OCI-LY3 (cell line): ENCODE measurements at regions not wholly inside any gene's neighbourhood (a gene's known extent, or its start where the extent isn't known, plus 50 kb on each side); places are given as distances from the start of the nearest gene placed in this dataset.

ENCODE experiments used
- H2AFZ ChIP-seq: fragments of 200-600, 300-600 bp; shearing (Covaris generic); 2 replicates; pipeline ENCODE4 v1.6.0; 2014; ENCODE audit warnings: antibody characterized with exemption, low read depth, low read length
- H3K27ac ChIP-seq: fragments of 200-600, 300-600 bp; sonication (generic); 2 replicates; pipeline ENCODE4 v1.5.1; 2014; ENCODE audit warnings: mild to moderate bottlenecking, low read length, moderate library complexity, mixed read lengths
- H3K27me3 ChIP-seq: fragments of 200-600, 300-600 bp; sonication (generic); 2 replicates; pipeline ENCODE4 v1.6.1; 2014; ENCODE audit warnings: low read depth, low read length, mixed read lengths
- H3K36me3 ChIP-seq: fragments of 200-600, 300-600 bp; sonication (generic); replicated peaks from 2 replicates; pipeline ENCODE3; 2014; ENCODE audit warnings: low read depth, low read length, mixed read lengths
- H3K4me1 ChIP-seq: fragments of 300-600, 200-600 bp; sonication (generic); 2 replicates; pipeline ENCODE4 v1.6.1; 2014; ENCODE audit warnings: low read length, mixed read lengths
- H3K4me2 ChIP-seq: fragments of 200-600, 300-600 bp; sonication (generic); 2 replicates; pipeline ENCODE4 v1.6.1; 2014; ENCODE audit warnings: low read length, mixed read lengths
- H3K4me3 ChIP-seq: fragments of 300-600, 200-600 bp; sonication (generic); 2 replicates; pipeline ENCODE4 v1.5.1; 2014; ENCODE audit warnings: antibody characterized with exemption, mild to moderate bottlenecking, low read length, moderate library complexity
- H3K79me2 ChIP-seq: fragments of 300-600, 200-600 bp; shearing (Covaris generic); 2 replicates; pipeline ENCODE4 v1.6.1; 2014; ENCODE audit warnings: mild to moderate bottlenecking, low read length, mixed read lengths
- H3K9ac ChIP-seq: fragments of 300-600, 200-600 bp; shearing (Covaris generic); 2 replicates; pipeline ENCODE4 v1.6.0; 2014; ENCODE audit warnings: mild to moderate bottlenecking, low read length, moderate library complexity
- H3K9me3 ChIP-seq: fragments of 200-600, 300-600 bp; shearing (Covaris generic); 2 replicates; pipeline ENCODE4 v1.6.1; 2014; ENCODE audit warnings: low read length, mixed read lengths; ENCODE audit not compliant: insufficient read depth
- H4K20me1 ChIP-seq: fragments of 200-600, 300-600 bp; sonication (generic); 2 replicates; pipeline ENCODE4 v1.6.1; 2016; ENCODE audit warnings: low read length, mixed read lengths; ENCODE audit not compliant: insufficient read depth
- CTCF ChIP-seq: fragments of 200-600, 300-600 bp; sonication (generic); IDR thresholded peaks from 2 replicates; pipeline ENCODE4 v1.5.1; 2014; ENCODE audit warnings: antibody characterized with exemption, low read length, low read depth
- EZH2phosphoT487 ChIP-seq: fragments of 200-600 bp; shearing (Covaris generic); IDR thresholded peaks from 2 replicates; pipeline ENCODE4 v1.6.1; 2018; ENCODE audit warnings: antibody characterized with exemption, mixed run types, low read depth

GRCh38 chr5:50559955-50560354 is 106.5 kb upstream of the PARP8 start:
- no peaks in the 10 kb centered on the region for H3K79me2 ChIP-seq
- 0 out of 2 replicates have a peak overlapping the region, but pooled peaks have one; percentile 31 for H3K4me3 ChIP-seq
- H3K4me2 ChIP-seq = peak overlapping the region; percentile 60
- no peaks in the 10 kb centered on the region for H4K20me1 ChIP-seq
- TF ChIP-seq EZH2phosphoT487 (no peak), CTCF (no peak)
- no peaks in the 10 kb centered on the region for H3K9me3 ChIP-seq
- peaks cover 20% of the 10 kb centered on the region for H3K4me1 ChIP-seq
- H3K27me3 ChIP-seq = no peaks in the 10 kb centered on the region
- H3K9ac ChIP-seq = no peak overlapping the region
- no peaks in the 10 kb centered on the region for H3K36me3 ChIP-seq
- no peak overlapping the region for H3K27ac ChIP-seq
- no peak overlapping the region for H2AFZ ChIP-seq

- TF ChIP-seq EZH2phosphoT487 = no peak
- TF ChIP-seq CTCF = no peak
- H4K20me1 ChIP-seq = no peaks in the 10 kb centered on the region
- H3K4me3 ChIP-seq = no peak overlapping the region
- H3K27ac ChIP-seq = no peak overlapping the region
- H3K9me3 ChIP-seq = no peaks in the 10 kb centered on the region
- H2AFZ ChIP-seq = no peak overlapping the region
- no peak overlapping the region for H3K9ac ChIP-seq
- H3K36me3 ChIP-seq = no peaks in the 10 kb centered on the region
- no peak overlapping the region for H3K4me2 ChIP-seq
- H3K79me2 ChIP-seq = no peaks in the 10 kb centered on the region
- H3K27me3 ChIP-seq = no peaks in the 10 kb centered on the region
- peaks cover 20% of the 10 kb centered on the region for H3K4me1 ChIP-seq
Measured at GRCh38 chr5:50562694-50563093, 103.7 kb upstream of the PARP8 start.

GRCh38 chr5:50564079-50564478 is 102.4 kb upstream of the PARP8 start:
- Histone ChIP-seq H3K9ac (no peak overlapping the region), H3K27ac (no peak overlapping the region), H3K4me3 (no peak overlapping the region), H4K20me1 (no peaks in the 10 kb centered on the region), H3K4me1 (peaks cover 20% of the 10 kb centered on the region), H3K79me2 (no peaks in the 10 kb centered on the region), H3K4me2 (0 out of 2 replicates have a peak overlapping the region, but pooled peaks have one; percentile 18), H2AFZ (no peak overlapping the region), H3K36me3 (no peaks in the 10 kb centered on the region), H3K9me3 (no peaks in the 10 kb centered on the region), H3K27me3 (no peaks in the 10 kb centered on the region)
- TF ChIP-seq EZH2phosphoT487 (no peak), CTCF (no peak)

GRCh38 chr5:50564558-50564957 is 101.9 kb upstream of the PARP8 start:
- TF ChIP-seq EZH2phosphoT487 = no peak
- no peak for TF ChIP-seq CTCF
- no peaks in the 10 kb centered on the region for H3K27me3 ChIP-seq
- H4K20me1 ChIP-seq = no peaks in the 10 kb centered on the region
- H3K4me1 ChIP-seq = peaks cover 18% of the 10 kb centered on the region
- H3K9me3 ChIP-seq = no peaks in the 10 kb centered on the region
- H3K79me2 ChIP-seq = no peaks in the 10 kb centered on the region
- no peak overlapping the region for H3K9ac ChIP-seq
- no peaks in the 10 kb centered on the region for H3K36me3 ChIP-seq
- no peak overlapping the region for H3K4me3 ChIP-seq
- H3K4me2 ChIP-seq = no peak overlapping the region
- H3K27ac ChIP-seq = no peak overlapping the region
- H2AFZ ChIP-seq = no peak overlapping the region
